ENCODE measurements at regions not wholly inside any gene's neighbourhood (a gene's known extent, or its start where the extent isn't known, plus 50 kb on each side); places are given as distances from the start of the nearest gene placed in this dataset.

DNA sequence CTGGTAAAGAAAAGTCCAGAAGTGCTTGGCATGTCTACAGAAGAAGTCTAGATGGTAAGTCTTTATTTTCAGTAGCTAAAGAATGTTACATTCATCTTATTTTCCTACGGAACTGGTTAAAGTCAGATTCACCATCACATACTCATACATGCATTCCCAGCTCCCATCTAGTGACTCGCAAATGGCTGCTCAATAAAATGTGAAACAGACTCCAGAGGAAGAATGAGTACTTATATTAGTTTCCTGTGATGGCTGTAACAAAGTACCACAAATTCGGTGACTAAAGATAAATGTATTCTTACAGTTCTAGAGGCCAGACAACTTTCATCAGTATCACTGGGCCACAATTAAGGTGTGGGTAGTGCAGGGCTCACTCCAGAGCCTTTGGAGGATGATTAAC lies 797.2 kb downstream of the SATB2 start:
- TF ChIP-seq, protein P1, sequence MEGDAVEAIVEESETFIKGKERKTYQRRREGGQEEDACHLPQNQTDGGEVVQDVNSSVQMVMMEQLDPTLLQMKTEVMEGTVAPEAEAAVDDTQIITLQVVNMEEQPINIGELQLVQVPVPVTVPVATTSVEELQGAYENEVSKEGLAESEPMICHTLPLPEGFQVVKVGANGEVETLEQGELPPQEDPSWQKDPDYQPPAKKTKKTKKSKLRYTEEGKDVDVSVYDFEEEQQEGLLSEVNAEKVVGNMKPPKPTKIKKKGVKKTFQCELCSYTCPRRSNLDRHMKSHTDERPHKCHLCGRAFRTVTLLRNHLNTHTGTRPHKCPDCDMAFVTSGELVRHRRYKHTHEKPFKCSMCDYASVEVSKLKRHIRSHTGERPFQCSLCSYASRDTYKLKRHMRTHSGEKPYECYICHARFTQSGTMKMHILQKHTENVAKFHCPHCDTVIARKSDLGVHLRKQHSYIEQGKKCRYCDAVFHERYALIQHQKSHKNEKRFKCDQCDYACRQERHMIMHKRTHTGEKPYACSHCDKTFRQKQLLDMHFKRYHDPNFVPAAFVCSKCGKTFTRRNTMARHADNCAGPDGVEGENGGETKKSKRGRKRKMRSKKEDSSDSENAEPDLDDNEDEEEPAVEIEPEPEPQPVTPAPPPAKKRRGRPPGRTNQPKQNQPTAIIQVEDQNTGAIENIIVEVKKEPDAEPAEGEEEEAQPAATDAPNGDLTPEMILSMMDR (IDR thresholded peaks at IDR 0.05) = no peak
- TF ChIP-seq POLR2A (IDR thresholded peaks at IDR 0.05) (no peak), POLR2AphosphoS5 (IDR thresholded peaks at IDR 0.05) (no peak), EP300 (IDR thresholded peaks at IDR 0.05) (no peak)

Data from suprapubic skin (tissue), 4 donors.